Epithelial cell of esophagus (primary cell): ENCODE measurements at regions not wholly inside any gene's neighbourhood (a gene's known extent, or its start where the extent isn't known, plus 50 kb on each side); places are given as distances from the start of the nearest gene placed in this dataset.

Experiments used
- DNase-seq: peaks from one replicate; pipeline ENCODE4 v3.0.0; 2010; ENCODE audit warnings: low read depth
- H3K4me3 ChIP-seq: 2 replicates; pipeline ENCODE4 v1.5.1; 2011; ENCODE audit warnings: mild to moderate bottlenecking, low read length, control low read depth
- TF ChIP-seq, protein P1 (sequence below): IDR thresholded peaks from 2 replicates; pipeline ENCODE4 v1.5.1; 2011; ENCODE audit warnings: low read depth, mild to moderate bottlenecking, low read length, control low read depth, inconsistent platforms; ENCODE audit not compliant: insufficient read depth; ENCODE audit errors: missing control alignments

DNA sequence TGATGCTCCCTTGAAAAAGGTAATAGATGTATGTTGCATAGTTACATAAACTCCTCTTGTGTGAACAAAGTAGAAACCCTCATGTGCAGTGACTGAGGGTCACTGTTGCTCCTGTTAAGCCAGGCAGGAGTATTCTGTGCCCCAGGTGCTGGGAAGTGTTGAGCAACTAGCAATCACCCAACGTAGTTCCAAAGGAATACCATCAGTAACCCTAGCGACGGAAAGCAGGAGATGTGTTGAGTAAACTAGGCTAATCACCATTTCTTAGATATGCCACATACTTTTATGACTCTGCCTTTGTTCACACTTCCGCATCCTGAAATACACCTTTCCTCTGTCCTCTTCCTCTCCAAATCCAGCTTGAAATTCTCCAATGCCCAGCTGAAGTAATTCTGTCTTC lies 50.9 kb upstream of the TAB3 start:
- TF ChIP-seq, protein P1, sequence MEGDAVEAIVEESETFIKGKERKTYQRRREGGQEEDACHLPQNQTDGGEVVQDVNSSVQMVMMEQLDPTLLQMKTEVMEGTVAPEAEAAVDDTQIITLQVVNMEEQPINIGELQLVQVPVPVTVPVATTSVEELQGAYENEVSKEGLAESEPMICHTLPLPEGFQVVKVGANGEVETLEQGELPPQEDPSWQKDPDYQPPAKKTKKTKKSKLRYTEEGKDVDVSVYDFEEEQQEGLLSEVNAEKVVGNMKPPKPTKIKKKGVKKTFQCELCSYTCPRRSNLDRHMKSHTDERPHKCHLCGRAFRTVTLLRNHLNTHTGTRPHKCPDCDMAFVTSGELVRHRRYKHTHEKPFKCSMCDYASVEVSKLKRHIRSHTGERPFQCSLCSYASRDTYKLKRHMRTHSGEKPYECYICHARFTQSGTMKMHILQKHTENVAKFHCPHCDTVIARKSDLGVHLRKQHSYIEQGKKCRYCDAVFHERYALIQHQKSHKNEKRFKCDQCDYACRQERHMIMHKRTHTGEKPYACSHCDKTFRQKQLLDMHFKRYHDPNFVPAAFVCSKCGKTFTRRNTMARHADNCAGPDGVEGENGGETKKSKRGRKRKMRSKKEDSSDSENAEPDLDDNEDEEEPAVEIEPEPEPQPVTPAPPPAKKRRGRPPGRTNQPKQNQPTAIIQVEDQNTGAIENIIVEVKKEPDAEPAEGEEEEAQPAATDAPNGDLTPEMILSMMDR = no peak
- no peak for DNase-seq
- no peak overlapping the region for H3K4me3 ChIP-seq
